Natural killer cell (primary cell): ENCODE measurements at regions not wholly inside any gene's neighbourhood (a gene's known extent, or its start where the extent isn't known, plus 50 kb on each side); places are given as distances from the start of the nearest gene placed in this dataset.

ENCODE experiments used
- ATAC-seq, 3 donors: fragments of 150-1000 bp in 2 of 3; fragments of 200-7000 bp in 1 of 3; cut with Tn5 transposase; 1 replicate in 1 of 3; 2 replicates in 2 of 3; pipeline ENCODE4 v1.10.0; 2021; ENCODE audit warnings: mild to moderate bottlenecking in 2 of 3, moderate library complexity in 2 of 3
- DNase-seq, 2 donors: peaks; one replicate each; pipeline versions ENCODE4 v3.0.0 to v3.0.0-alpha.2; 2013 to 2021; ENCODE audit warnings: mixed read lengths in 1 of 2
- H3K27ac ChIP-seq: one replicate; pipeline ENCODE4 v1.5.1; 2013; ENCODE audit warnings: mild to moderate bottlenecking, low read length
- H3K27me3 ChIP-seq: one replicate; pipeline ENCODE4 v1.6.1; 2013; ENCODE audit warnings: low read length; ENCODE audit not compliant: control insufficient read depth, insufficient read depth
- H3K36me3 ChIP-seq: one replicate; pipeline ENCODE4 v1.6.1; 2013; ENCODE audit warnings: low read length; ENCODE audit not compliant: control insufficient read depth, insufficient read depth
- H3K4me1 ChIP-seq: one replicate; pipeline ENCODE4 v1.6.1; 2013; ENCODE audit warnings: low read length; ENCODE audit not compliant: control insufficient read depth, insufficient read depth
- H3K4me3 ChIP-seq: one replicate; pipeline ENCODE4 v1.5.1; 2013; ENCODE audit warnings: low read length
- H3K9me3 ChIP-seq: one replicate; pipeline ENCODE4 v1.6.1; 2013; ENCODE audit warnings: low read length; ENCODE audit not compliant: control insufficient read depth, insufficient read depth
- H3K27ac Mint-ChIP-seq, 2 donors: one replicate each; pipeline ENCODE4 v1.8.0; 2022; ENCODE audit warnings: mild to moderate bottlenecking in 2 of 2, mixed read lengths in 2 of 2, moderate library complexity in 1 of 2
- H3K27me3 Mint-ChIP-seq, 2 donors: one replicate each; pipeline ENCODE4 v1.8.0; 2022; ENCODE audit warnings: low read depth in 2 of 2, mixed read lengths in 2 of 2
- H3K36me3 Mint-ChIP-seq: one replicate; pipeline ENCODE4 v1.8.0; 2022; ENCODE audit warnings: mixed read lengths
- H3K4me1 Mint-ChIP-seq, 2 donors: one replicate each; pipeline ENCODE4 v1.8.0; 2022; ENCODE audit warnings: mixed read lengths in 2 of 2
- H3K4me3 Mint-ChIP-seq: one replicate; pipeline ENCODE4 v1.8.0; 2022; ENCODE audit warnings: mild to moderate bottlenecking, moderate library complexity, mixed read lengths
- H3K9me3 Mint-ChIP-seq, 2 donors: one replicate each; pipeline ENCODE4 v1.8.0; 2022; ENCODE audit warnings: mixed read lengths in 2 of 2
- WGBS: methylation state at CpG from one replicate; pipeline ENCODE4 v1.1.7; 2013; ENCODE audit warnings: missing lambda C conversion rate; ENCODE audit not compliant: insufficient coverage; 5-methylcytosine and 5-hydroxymethylcytosine counted together
- intact Hi-C: fragments of 100-400 bp; cut with micrococcal nuclease; formaldehyde crosslinking; loops from one replicate; pipeline ENCODE4 v1.14.2; 2022
- TF ChIP-seq, protein P1 (sequence below): fragments of 200-600 bp; IDR thresholded peaks from one replicate; pipeline ENCODE4 v1.8.0; 2022; ENCODE audit warnings: antibody characterized with exemption

DNA sequence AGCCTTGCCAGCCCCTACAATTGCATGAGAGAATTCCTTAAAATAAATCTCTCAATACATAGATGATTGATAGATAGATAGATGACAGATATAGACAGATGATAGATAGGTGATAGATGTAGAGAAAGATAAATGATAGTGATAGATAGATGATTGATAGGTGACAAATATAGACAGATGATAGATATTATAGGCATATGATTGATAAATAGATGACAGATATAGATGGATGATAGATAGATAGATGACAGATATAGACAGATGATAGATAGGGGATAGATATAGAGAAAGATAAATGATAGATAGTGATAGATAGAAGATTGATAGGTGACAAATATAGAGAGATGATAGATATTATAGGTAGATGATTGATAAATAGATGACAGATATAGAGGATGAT, 564.6 kb downstream of the ETS1 start:
- Mint-ChIP-seq H3K27ac (no peak overlapping the region), H3K36me3 (no peaks in the 10 kb centered on the region)
- H3K36me3 ChIP-seq = no peaks in the 10 kb centered on the region

DNA sequence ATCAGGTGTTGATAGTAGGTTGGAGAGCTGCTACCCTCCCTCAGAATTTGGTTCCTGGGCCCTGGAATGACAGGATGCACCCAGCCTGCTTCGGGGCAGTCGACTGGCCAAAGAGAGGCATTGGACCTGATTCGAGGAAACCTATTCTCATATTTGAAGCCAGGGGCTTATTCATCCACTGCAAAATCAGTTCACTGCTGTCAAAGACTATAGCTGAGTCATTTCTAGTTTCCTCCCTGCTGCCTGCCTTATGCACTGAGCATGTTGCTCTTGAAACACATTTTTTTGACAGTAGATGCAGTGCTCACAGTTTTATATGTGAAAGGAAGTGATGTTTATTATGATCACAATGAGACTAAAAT, 565.4 kb downstream of the ETS1 start:
- H3K9me3 Mint-ChIP-seq = no peaks in the 10 kb centered on the region
- no peaks in the 10 kb centered on the region for H3K36me3 Mint-ChIP-seq
- intact Hi-C loops = no loop called here
- Histone ChIP-seq H3K9me3 (no peaks in the 10 kb centered on the region), H3K4me3 (no peak overlapping the region), H3K4me1 (no peaks in the 10 kb centered on the region), H3K36me3 (no peaks in the 10 kb centered on the region), H3K27me3 (no peaks in the 10 kb centered on the region), H3K27ac (no peak overlapping the region)
- DNase-seq (no peak), ATAC-seq (no peak)
- no peak overlapping the region for H3K27ac Mint-ChIP-seq
- no peak overlapping the region for H3K4me3 Mint-ChIP-seq
- WGBS = 54% methylated on average over 3 of the region's 3 CpGs
- H3K27me3 Mint-ChIP-seq = peaks cover 16 to 23% of the 10 kb centered on the region in 2 donors
- no peaks in the 10 kb centered on the region for H3K4me1 Mint-ChIP-seq
- TF ChIP-seq, protein P1, sequence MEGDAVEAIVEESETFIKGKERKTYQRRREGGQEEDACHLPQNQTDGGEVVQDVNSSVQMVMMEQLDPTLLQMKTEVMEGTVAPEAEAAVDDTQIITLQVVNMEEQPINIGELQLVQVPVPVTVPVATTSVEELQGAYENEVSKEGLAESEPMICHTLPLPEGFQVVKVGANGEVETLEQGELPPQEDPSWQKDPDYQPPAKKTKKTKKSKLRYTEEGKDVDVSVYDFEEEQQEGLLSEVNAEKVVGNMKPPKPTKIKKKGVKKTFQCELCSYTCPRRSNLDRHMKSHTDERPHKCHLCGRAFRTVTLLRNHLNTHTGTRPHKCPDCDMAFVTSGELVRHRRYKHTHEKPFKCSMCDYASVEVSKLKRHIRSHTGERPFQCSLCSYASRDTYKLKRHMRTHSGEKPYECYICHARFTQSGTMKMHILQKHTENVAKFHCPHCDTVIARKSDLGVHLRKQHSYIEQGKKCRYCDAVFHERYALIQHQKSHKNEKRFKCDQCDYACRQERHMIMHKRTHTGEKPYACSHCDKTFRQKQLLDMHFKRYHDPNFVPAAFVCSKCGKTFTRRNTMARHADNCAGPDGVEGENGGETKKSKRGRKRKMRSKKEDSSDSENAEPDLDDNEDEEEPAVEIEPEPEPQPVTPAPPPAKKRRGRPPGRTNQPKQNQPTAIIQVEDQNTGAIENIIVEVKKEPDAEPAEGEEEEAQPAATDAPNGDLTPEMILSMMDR = no peak

More for the DNA sequence above, 564.6 kb downstream of the ETS1 start:
- Mint-ChIP-seq H3K9me3 (no peaks in the 10 kb centered on the region), H3K27me3 (peaks cover 18 to 29% of the 10 kb centered on the region in 2 donors), H3K4me1 (no peaks in the 10 kb centered on the region), H3K4me3 (no peak overlapping the region)
- no peak overlapping the region for H3K4me3 ChIP-seq
- ATAC-seq = no peak
- H3K27me3 ChIP-seq = no peaks in the 10 kb centered on the region
- no peaks in the 10 kb centered on the region for H3K9me3 ChIP-seq
- intact Hi-C loops = no loop called here
- H3K4me1 ChIP-seq = no peaks in the 10 kb centered on the region
- no peak overlapping the region for H3K27ac ChIP-seq
- TF ChIP-seq, protein P1 = no peak
- no peak for DNase-seq

DNA sequence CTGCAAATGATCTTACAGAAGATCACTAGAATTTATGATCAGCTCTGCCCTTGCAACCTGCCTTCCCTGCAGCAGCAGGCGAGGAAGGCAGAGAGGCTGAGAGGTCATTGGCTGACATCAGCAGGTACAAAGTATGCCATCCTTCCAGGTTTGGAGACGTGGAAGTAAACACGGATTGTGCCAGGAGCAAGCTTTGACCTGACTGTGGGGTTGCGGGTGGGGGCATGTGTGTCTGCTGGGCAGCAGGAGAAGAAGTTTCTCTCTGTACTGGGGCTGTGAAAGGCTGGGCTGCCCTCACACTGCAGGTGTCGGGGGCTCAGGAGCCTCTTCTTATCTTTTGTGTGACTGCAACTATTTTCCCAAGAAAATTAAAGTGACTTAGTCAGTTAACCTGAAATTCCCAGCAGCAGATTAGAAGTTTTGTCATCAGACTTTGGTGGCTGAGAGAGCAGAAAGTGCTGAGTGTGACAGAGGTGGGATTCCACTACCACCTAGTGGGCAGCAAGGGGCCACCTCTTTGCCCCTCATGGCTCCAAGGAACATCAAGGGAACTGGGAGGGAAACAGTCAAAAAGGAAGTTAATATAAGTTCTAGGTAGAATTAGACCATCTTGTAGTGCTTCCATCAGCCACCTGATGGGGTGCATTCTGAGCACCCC, 565.9 kb downstream of the ETS1 start:
- no peak overlapping the region for H3K4me3 ChIP-seq
- no peaks in the 10 kb centered on the region for H3K36me3 ChIP-seq
- Mint-ChIP-seq H3K27ac (no peak overlapping the region), H3K36me3 (no peaks in the 10 kb centered on the region), H3K4me1 (no peaks in the 10 kb centered on the region), H3K9me3 (no peaks in the 10 kb centered on the region), H3K4me3 (no peak overlapping the region), H3K27me3 (peaks cover 16 to 18% of the 10 kb centered on the region in 2 donors)
- ATAC-seq = no peak
- WGBS = 85% methylated on average over 5 of the region's 5 CpGs
- H3K9me3 ChIP-seq = no peaks in the 10 kb centered on the region
- H3K27ac ChIP-seq = no peak overlapping the region
- intact Hi-C loops = no loop called here
- H3K4me1 ChIP-seq = no peaks in the 10 kb centered on the region
- no peak for DNase-seq
- H3K27me3 ChIP-seq = no peaks in the 10 kb centered on the region
- TF ChIP-seq, protein P1 = no peak

DNA sequence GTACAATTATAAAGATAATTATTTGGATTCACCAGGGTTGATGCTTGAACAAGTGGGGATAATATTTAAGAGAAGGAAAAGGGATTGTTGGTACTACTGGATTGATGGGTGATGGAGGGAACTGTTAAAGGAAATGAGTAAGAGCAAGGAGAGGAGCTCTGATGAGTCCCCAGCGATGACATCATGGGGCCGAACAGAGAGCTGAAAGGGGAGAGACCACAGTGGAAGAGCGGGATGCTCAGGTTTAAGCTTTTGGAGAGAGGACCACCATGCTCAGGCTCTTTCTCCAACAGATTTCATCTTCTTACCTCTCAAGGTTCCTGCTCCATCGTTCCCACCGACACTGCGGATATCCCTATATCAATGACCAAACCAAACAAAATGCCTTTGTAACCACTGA, 568.7 kb downstream of the ETS1 start:
- H3K9me3 Mint-ChIP-seq = no peaks in the 10 kb centered on the region
- Histone ChIP-seq H3K27me3 (no peaks in the 10 kb centered on the region), H3K27ac (no peak overlapping the region), H3K4me3 (no peak overlapping the region), H3K4me1 (no peaks in the 10 kb centered on the region), H3K9me3 (no peaks in the 10 kb centered on the region), H3K36me3 (no peaks in the 10 kb centered on the region)
- WGBS = 95% methylated on average over 6 of the region's 6 CpGs
- TF ChIP-seq, protein P1 = no peak
- no peak for DNase-seq
- no peaks in the 10 kb centered on the region for H3K36me3 Mint-ChIP-seq
- H3K4me3 Mint-ChIP-seq = no peak overlapping the region
- ATAC-seq = no peak
- no peak overlapping the region for H3K27ac Mint-ChIP-seq
- H3K27me3 Mint-ChIP-seq = peaks cover 20 to 37% of the 10 kb centered on the region in 2 donors
- no peaks in the 10 kb centered on the region for H3K4me1 Mint-ChIP-seq
- intact Hi-C loops = no loop called here
